Left ventricle myocardium inferior (tissue), 1 donor: ENCODE measurements at regions not wholly inside any gene's neighbourhood (a gene's known extent, or its start where the extent isn't known, plus 50 kb on each side); places are given as distances from the start of the nearest gene placed in this dataset.

Source experiments
- DNase-seq: peaks from one replicate; pipeline ENCODE4 v3.0.0-alpha.2; 2020
- H3K27ac ChIP-seq: fragments of 200-600 bp; replicated peaks from 2 replicates; pipeline ENCODE4 v1.8.0; 2021
- H3K27me3 ChIP-seq: fragments of 200-600 bp; 2 replicates; pipeline ENCODE4 v1.8.0; 2021; ENCODE audit warnings: low read depth
- H3K36me3 ChIP-seq: fragments of 200-600 bp; 2 replicates; pipeline ENCODE4 v1.8.0; 2021
- H3K4me1 ChIP-seq: fragments of 200-600 bp; 2 replicates; pipeline ENCODE4 v1.8.0; 2021
- H3K4me3 ChIP-seq: fragments of 200-600 bp; 2 replicates; pipeline ENCODE4 v1.8.0; 2021; ENCODE audit warnings: mild to moderate bottlenecking, moderate library complexity
- H3K9me3 ChIP-seq: fragments of 200-600 bp; replicated peaks from 2 replicates; pipeline ENCODE4 v1.8.0; 2021
- intact Hi-C: fragments of 100-400 bp; cut with micrococcal nuclease; formaldehyde crosslinking; loops from one replicate; pipeline ENCODE4 v1.11.0; 2022
- TF ChIP-seq, protein P1 (sequence below): fragments of 200-600 bp; IDR thresholded peaks from 2 replicates; pipeline ENCODE4 v1.8.0; 2021; ENCODE audit warnings: antibody characterized with exemption, mild to moderate bottlenecking, borderline replicate concordance
- donor health status: DM: no; HTN: yes; CAD: no; lungs with severe emphysema.

DNA sequence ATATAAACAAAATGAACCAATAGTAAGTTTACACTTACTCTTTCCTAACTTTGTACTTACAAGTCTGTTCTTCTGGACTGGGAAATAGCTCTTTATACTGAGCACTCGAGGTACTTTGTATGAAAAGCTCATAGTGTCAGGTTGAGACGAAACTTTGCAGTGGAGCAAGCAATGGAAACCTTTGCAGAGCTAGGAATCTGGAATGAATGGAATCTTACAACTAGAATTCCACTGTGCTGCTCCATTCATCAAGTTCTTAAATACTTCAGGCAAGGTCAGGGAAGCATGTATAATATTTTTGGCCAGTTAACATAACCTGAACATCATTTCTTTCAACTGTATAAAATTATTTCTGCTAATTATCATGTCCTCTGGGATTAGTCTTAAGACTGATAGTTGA, 1327.5 kb upstream of the FLRT2 start:
- intact Hi-C loops = no loop called here
- Histone ChIP-seq H3K36me3 (no peaks in the 10 kb centered on the region), H3K27ac (no peak overlapping the region), H3K4me1 (no peaks in the 10 kb centered on the region), H3K9me3 (no peaks in the 10 kb centered on the region), H3K27me3 (no peaks in the 10 kb centered on the region), H3K4me3 (no peak overlapping the region)
- DNase-seq = no peak
- TF ChIP-seq, protein P1, sequence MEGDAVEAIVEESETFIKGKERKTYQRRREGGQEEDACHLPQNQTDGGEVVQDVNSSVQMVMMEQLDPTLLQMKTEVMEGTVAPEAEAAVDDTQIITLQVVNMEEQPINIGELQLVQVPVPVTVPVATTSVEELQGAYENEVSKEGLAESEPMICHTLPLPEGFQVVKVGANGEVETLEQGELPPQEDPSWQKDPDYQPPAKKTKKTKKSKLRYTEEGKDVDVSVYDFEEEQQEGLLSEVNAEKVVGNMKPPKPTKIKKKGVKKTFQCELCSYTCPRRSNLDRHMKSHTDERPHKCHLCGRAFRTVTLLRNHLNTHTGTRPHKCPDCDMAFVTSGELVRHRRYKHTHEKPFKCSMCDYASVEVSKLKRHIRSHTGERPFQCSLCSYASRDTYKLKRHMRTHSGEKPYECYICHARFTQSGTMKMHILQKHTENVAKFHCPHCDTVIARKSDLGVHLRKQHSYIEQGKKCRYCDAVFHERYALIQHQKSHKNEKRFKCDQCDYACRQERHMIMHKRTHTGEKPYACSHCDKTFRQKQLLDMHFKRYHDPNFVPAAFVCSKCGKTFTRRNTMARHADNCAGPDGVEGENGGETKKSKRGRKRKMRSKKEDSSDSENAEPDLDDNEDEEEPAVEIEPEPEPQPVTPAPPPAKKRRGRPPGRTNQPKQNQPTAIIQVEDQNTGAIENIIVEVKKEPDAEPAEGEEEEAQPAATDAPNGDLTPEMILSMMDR = no peak

DNA sequence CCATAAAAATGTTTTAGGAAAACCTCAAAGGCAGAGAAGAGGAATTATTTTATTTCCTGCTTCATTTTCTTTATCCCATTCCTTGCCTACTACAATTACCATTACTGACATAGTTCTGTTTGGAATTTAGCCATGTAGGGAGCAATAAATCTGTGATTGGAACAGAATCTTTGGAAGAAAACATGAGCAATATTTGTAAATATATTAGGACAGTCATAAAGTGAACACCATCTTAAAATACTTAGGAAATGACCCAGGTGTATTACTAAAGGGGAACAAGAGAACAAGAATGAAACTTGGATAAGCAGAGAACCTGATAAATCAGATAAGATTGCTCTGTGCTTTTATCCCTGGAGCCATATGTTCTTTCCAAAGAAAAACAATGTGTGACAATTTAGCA, 1326.0 kb upstream of the FLRT2 start:
- intact Hi-C loops = no loop called here
- Histone ChIP-seq H3K36me3 (no peaks in the 10 kb centered on the region), H3K4me3 (no peak overlapping the region), H3K9me3 (no peaks in the 10 kb centered on the region), H3K27me3 (no peaks in the 10 kb centered on the region), H3K27ac (no peak overlapping the region), H3K4me1 (no peaks in the 10 kb centered on the region)
- TF ChIP-seq, protein P1 = no peak
- DNase-seq = no peak

DNA sequence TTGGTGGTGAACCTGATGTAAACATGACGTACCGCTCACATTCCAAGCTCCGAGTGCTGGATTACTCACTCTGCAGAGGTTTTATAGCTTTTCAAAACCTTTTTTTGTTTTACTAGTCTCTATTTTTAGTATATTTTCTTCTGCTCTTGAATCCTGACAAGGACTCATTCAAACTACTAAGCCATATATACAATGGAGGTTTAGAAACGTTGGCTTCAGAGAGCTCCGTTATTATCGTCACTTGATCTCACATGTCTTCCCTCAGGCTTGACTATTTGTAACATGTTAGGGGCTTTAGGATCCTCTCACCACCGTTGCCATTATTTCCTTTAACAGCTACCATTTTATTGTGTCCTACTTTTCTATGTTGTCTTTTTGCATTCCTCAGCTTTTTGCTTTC, 1321.5 kb upstream of the FLRT2 start:
- H3K4me3 ChIP-seq = no peak overlapping the region
- H3K27ac ChIP-seq = no peak overlapping the region
- H3K9me3 ChIP-seq = no peaks in the 10 kb centered on the region
- intact Hi-C loops = no loop called here
- H3K27me3 ChIP-seq = no peaks in the 10 kb centered on the region
- no peaks in the 10 kb centered on the region for H3K4me1 ChIP-seq
- TF ChIP-seq, protein P1 = no peak
- DNase-seq = no peak
- H3K36me3 ChIP-seq = no peaks in the 10 kb centered on the region

DNA sequence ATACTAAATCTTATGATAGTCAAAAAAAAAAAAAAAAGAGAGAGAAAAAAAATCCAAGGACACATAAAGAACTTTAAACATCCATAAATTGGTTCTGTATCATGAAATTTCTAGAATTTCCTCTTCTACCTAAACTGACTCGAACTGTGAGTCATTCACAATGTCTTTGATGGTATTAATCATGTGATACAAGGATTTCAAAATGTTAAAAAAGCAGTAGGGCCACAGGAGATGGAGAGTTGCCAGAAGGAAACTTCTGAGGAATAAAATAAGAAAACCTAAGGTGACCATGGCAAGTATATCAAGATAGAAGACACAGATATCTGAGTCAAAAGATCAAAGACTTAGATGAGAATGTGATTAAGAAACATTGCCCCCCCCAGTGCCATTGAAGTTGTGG, 1320.9 kb upstream of the FLRT2 start:
- Histone ChIP-seq H3K27ac (no peak overlapping the region), H3K36me3 (no peaks in the 10 kb centered on the region), H3K27me3 (no peaks in the 10 kb centered on the region), H3K4me3 (no peak overlapping the region), H3K9me3 (no peaks in the 10 kb centered on the region), H3K4me1 (no peaks in the 10 kb centered on the region)
- no peak for DNase-seq
- TF ChIP-seq, protein P1 = no peak
- intact Hi-C loops = no loop called here

DNA sequence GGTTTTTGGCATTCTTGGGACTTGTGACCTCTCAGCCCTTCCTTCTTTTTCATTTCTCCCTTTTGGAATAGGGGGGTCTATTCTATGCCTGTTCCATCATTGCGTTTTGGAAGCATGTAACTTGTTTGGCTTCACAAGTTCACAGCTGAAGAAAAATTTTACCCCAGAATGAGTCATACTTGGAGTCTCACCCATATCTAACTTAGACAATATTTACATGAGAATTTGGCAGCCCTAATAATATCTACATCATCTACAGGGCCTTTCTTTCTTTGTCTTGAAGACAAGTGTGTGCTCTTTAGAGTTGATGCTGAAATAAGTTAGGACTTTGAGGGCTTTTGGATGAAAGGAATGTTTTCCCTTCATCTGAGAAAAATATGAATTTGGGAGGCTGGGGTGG, 1312.9 kb upstream of the FLRT2 start:
- peaks cover 44% of the 10 kb centered on the region for H3K9me3 ChIP-seq
- H3K27me3 ChIP-seq = no peaks in the 10 kb centered on the region

More for the DNA sequence above, 1312.9 kb upstream of the FLRT2 start:
- Histone ChIP-seq H3K4me1 (no peaks in the 10 kb centered on the region), H3K36me3 (no peaks in the 10 kb centered on the region), H3K4me3 (no peak overlapping the region), H3K27ac (no peak overlapping the region)
- DNase-seq = no peak
- intact Hi-C loops = no loop called here
- TF ChIP-seq, protein P1 = no peak
